Omental fat pad (tissue), 3 donors: ENCODE measurements at regions not wholly inside any gene's neighbourhood (a gene's known extent, or its start where the extent isn't known, plus 50 kb on each side); places are given as distances from the start of the nearest gene placed in this dataset.
"Not testable (repeated sequence)": the region's sequence is repeated elsewhere in the genome, so short reads cannot be mapped to it uniquely, and the experiment has no call there.

Experiments
- ATAC-seq: fragments of 150-250 bp; one replicate; pipeline ENCODE4 v1.9.1; 2016; ENCODE audit warnings: mild to moderate bottlenecking, moderate library complexity; ENCODE audit not compliant: low FRiP score
- DNase-seq: peaks from one replicate; pipeline ENCODE4 v3.0.0-alpha.2; 2019; ENCODE audit warnings: low spot score
- TF ChIP-seq, protein P1 (sequence below), 3 donors: fragments of 450-650 bp; IDR thresholded peaks; one replicate each; pipeline ENCODE4 v1.5.1; 2016 to 2017; ENCODE audit warnings: antibody characterized with exemption in 3 of 3, mild to moderate bottlenecking in 3 of 3, moderate library complexity in 2 of 3

DNA sequence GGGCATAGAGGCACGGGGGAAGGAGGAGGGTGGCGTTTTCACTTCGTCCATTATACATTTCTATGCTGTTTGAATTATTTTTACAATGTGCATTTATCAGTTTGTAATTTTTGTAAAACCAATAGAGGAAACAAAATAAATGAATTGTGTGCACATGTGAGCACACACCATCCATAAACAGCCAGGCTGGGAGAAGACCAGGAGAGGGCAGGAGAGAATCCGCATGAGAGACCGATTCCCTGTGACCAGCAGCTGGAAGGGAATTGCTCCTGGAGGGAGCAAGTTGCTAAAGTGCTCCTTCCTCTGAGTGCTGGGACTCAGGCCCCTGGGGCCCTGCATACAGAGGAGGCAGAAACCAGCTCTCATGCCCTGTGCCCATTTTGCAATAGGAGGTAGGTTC lies 126.0 kb downstream of the ABCC12 start:
- DNase-seq (no peak), ATAC-seq (no peak)
- TF ChIP-seq, protein P1, sequence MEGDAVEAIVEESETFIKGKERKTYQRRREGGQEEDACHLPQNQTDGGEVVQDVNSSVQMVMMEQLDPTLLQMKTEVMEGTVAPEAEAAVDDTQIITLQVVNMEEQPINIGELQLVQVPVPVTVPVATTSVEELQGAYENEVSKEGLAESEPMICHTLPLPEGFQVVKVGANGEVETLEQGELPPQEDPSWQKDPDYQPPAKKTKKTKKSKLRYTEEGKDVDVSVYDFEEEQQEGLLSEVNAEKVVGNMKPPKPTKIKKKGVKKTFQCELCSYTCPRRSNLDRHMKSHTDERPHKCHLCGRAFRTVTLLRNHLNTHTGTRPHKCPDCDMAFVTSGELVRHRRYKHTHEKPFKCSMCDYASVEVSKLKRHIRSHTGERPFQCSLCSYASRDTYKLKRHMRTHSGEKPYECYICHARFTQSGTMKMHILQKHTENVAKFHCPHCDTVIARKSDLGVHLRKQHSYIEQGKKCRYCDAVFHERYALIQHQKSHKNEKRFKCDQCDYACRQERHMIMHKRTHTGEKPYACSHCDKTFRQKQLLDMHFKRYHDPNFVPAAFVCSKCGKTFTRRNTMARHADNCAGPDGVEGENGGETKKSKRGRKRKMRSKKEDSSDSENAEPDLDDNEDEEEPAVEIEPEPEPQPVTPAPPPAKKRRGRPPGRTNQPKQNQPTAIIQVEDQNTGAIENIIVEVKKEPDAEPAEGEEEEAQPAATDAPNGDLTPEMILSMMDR (IDR thresholded peaks at IDR 0.05), result no peak

DNA sequence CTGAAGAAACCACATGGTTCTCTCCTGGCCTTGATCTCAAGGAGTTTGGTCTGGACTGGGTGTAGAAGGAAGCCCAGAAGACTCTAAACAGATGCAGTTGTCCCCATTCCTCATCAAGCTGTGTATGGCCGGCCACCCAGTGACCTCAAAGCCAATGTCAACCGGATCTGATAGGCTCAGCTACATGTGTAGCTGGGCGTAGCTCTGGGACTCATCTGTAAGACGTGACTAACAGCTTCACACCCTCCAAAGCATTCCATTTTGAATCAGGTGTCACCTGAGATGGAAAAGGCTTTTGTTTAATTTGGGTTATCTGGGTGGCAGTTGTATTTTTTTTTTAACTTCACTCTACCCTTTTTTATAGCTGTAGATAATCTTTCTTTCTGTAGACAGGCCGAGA lies 130.4 kb downstream of the ABCC12 start:
- DNase-seq, result no peak
- TF ChIP-seq, protein P1 (IDR thresholded peaks at IDR 0.05), result no peak
- no peak for ATAC-seq

DNA sequence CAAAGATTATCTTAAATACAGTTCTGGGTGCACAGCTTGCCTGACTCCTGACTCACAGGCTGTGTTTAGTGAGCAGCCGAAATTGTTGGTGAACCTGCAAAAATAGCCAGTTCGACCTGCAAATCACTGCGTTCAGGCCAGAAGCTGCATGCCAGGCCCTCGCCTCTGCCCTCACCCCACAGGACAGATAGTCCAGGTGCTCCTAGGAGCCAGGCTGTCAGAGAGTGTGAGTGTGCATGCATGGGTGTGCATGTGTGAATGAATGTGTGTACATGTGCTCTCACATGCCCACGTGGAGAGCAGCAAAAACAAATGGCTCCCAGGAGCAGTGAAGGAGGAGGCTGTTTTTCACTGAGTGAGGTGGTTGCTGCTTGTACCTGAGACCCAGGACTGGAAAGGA lies 131.8 kb downstream of the ABCC12 start:
- TF ChIP-seq, protein P1 (IDR thresholded peaks at IDR 0.05), result no peak
- DNase-seq, result no peak
- ATAC-seq, result no peak

DNA sequence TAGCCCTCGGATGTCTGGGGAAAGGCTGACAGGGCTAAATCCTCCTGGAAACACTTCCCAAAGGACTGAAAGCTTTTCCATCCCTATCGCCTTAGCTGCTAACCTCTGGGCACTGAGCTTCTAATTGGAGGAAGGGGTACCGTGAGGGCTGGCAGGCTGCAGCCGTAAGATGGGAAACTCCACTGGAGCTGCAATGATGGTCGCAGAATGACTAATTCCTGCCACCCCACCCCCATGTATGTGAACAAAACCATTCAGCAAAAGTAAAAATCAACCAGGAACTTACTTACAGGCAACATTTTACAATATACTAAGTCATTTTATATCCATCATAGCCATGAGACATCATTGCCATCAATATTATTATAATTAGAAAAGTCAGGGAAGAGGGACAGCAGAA lies 133.3 kb downstream of the ABCC12 start:
- TF ChIP-seq, protein P1 (IDR thresholded peaks at IDR 0.05), result no peak
- no peak for DNase-seq
- no peak for ATAC-seq

DNA sequence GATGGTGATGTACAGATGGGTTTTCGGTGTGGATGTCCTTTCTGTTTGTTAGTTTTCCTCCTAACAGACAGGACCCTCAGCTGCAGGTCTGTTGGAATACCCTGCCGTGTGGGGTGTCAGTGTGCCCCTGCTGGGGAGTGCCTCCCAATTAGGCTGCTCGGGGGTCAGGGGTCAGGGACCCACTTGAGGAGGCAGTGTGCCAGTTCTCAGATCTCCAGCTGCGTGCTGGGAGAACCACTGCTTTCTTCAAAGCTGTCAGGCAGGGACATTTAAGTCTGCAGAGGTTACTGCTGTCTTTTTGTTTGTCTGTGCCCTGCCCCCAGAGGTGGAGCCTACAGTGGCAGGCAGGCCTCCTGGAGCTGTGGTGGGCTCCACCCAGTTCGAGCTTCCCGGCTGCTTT lies 135.2 kb downstream of the ABCC12 start:
- DNase-seq, ATAC-seq: not testable (repeated sequence)

DNA sequence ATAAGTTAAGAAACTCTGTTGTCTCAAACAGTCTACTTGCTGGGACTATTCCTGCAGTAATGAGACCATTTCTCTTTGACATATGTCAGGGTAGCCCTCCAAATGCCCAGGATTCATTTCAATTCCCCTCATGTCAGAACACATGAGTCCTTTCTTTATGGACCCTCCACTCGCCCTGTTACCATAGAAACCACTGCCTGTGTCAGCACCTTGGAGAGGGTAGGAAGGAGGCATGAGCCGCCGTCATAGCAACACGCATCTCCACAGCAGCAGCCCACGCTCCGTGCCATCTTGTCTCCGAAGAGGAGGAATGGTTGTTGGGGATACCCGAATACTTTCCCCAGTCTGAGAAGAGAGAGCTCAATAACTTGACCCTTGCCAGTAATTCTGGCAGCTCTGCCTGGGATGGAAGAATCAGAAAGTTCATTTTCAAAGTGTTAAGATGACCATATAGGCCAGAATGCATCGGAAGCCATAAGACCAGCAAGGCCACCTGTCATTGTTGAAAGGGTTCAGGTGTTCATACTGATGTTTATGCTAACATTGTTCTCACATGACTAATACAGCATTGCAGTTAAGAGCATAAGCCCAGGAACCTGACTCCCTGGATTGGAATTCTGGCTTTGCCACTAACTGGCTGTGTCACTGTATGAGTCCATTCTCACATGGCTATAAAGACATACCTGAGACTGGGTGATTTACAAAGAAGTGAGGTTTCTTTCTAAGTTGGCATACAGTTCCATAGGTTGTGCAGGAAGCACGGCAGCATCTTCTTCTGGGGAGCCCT lies 141.3 kb downstream of the ABCC12 start:
- ATAC-seq (no peak), DNase-seq (no peak)
- TF ChIP-seq, protein P1 (IDR thresholded peaks at IDR 0.05), result no peak

DNA sequence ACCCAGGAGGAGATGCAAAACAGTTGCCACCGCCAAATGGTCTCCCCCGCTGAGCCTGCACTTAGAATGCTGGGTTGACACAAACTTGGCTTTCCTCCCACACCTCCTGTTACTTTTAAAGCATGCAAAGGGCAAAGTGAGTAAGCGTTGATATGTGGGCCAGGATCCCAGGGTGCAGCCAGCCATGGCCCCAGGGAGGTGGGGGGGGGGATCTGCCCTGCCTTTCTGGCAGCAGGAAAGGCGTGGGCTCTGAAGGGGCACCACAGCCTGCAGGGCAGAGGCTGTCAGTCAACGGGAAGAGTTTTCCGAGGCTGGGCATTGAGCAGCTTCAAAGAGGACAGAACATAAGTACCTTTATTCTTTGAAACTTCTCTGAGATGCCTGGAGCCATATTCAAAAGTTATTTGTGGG lies 142.3 kb downstream of the ABCC12 start:
- ATAC-seq, result no peak
- TF ChIP-seq, protein P1 (IDR thresholded peaks at IDR 0.05), result no peak
- no peak for DNase-seq
